MM.1S (cell line): ENCODE measurements at regions not wholly inside any gene's neighbourhood (a gene's known extent, or its start where the extent isn't known, plus 50 kb on each side); places are given as distances from the start of the nearest gene placed in this dataset.

Source experiments
- EZH2 ChIP-seq: fragments of 300-600 bp; sonication (generic); optimal IDR thresholded peaks from 2 replicates; pipeline ENCODE3; 2017; ENCODE audit warnings: low read depth, mild to moderate bottlenecking, antibody characterized with exemption, low read length, mixed read lengths
- TF ChIP-seq, protein P1 (sequence below): fragments of 300-600 bp; sonication (generic); IDR thresholded peaks from 2 replicates; pipeline ENCODE4 v1.5.1; 2016; ENCODE audit warnings: antibody characterized with exemption, low read length, mixed read lengths

DNA sequence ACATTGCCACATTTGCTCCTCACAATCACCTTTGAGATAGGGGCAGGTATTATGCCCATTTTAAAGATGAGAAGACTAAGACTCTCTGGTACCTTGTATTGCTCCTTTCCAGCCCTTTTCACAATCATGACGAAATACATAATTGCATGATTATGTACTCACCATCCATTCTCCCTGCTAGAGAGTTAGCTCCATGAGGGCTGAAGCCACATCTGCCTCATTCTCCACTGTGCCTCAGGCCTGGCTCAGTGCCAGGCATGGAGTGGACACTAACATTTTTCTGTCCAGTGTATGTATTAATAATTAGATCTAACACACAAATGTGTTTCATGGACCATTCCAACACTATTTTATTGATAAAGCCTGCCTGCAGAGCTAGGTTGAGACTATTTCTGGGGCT is 191.4 kb downstream of the MINAR1 start:
- TF ChIP-seq, protein P1, sequence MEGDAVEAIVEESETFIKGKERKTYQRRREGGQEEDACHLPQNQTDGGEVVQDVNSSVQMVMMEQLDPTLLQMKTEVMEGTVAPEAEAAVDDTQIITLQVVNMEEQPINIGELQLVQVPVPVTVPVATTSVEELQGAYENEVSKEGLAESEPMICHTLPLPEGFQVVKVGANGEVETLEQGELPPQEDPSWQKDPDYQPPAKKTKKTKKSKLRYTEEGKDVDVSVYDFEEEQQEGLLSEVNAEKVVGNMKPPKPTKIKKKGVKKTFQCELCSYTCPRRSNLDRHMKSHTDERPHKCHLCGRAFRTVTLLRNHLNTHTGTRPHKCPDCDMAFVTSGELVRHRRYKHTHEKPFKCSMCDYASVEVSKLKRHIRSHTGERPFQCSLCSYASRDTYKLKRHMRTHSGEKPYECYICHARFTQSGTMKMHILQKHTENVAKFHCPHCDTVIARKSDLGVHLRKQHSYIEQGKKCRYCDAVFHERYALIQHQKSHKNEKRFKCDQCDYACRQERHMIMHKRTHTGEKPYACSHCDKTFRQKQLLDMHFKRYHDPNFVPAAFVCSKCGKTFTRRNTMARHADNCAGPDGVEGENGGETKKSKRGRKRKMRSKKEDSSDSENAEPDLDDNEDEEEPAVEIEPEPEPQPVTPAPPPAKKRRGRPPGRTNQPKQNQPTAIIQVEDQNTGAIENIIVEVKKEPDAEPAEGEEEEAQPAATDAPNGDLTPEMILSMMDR: no peak
- no peak for TF ChIP-seq EZH2
